ENCODE measurements at regions not wholly inside any gene's neighbourhood (a gene's known extent, or its start where the extent isn't known, plus 50 kb on each side); places are given as distances from the start of the nearest gene placed in this dataset.

GRCh38 chr21:23217597-23217996, 2219.4 kb downstream of the NCAM2 start:
- WGBS (ENCODE audit: insufficient coverage) = no CpG with 5 or more reads among the region's 1 CpG
- no peaks in the 10 kb centered on the region for H3K27me3 Mint-ChIP-seq (ENCODE audit: low read depth in 2 of 2)
- no peaks in the 10 kb centered on the region for H3K4me1 Mint-ChIP-seq
- DNase-seq = no peak
- Histone ChIP-seq H3K36me3 (ENCODE audit: control insufficient read depth, insufficient read depth, low read length) (no peaks in the 10 kb centered on the region), H3K4me1 (ENCODE audit: control insufficient read depth, insufficient read depth, low read length) (no peaks in the 10 kb centered on the region), H3K9me3 (ENCODE audit: control insufficient read depth, insufficient read depth, low read length) (peaks cover 7% of the 10 kb centered on the region), H3K27me3 (ENCODE audit: control insufficient read depth, insufficient read depth, low read length) (no peaks in the 10 kb centered on the region), H3K4me3 (ENCODE audit: low read length) (no peak overlapping the region), H3K27ac (ENCODE audit: low read length) (no peak overlapping the region)
- intact Hi-C loops (cut with micrococcal nuclease) = no loop called here
- H3K36me3 Mint-ChIP-seq = peaks cover 10% of the 10 kb centered on the region
- ATAC-seq = no peak
- H3K27ac Mint-ChIP-seq = no peak overlapping the region
- no peak for TF ChIP-seq CTCF (IDR thresholded peaks at IDR 0.05)
- H3K4me3 Mint-ChIP-seq = no peak overlapping the region
- peaks cover 6 to 11% of the 10 kb centered on the region in 2 donors for H3K9me3 Mint-ChIP-seq

GRCh38 chr21:23215261-23215660, 2217.1 kb downstream of the NCAM2 start:
- WGBS (ENCODE audit: insufficient coverage) = no CpG with 5 or more reads among the region's 1 CpG
- intact Hi-C loops (cut with micrococcal nuclease) = no loop called here
- H3K4me1 Mint-ChIP-seq = no peaks in the 10 kb centered on the region

More at GRCh38 chr21:23215261-23215660, 2217.1 kb downstream of the NCAM2 start:
- Mint-ChIP-seq H3K36me3 (peaks cover 10% of the 10 kb centered on the region), H3K4me3 (no peak overlapping the region), H3K27ac (no peak overlapping the region), H3K27me3 (ENCODE audit: low read depth in 2 of 2) (no peaks in the 10 kb centered on the region), H3K9me3 (peaks cover 8 to 18% of the 10 kb centered on the region in 2 donors)
- H3K9me3 ChIP-seq (ENCODE audit: control insufficient read depth, insufficient read depth, low read length) = peaks cover 10% of the 10 kb centered on the region
- H3K36me3 ChIP-seq (ENCODE audit: control insufficient read depth, insufficient read depth, low read length) = no peaks in the 10 kb centered on the region
- H3K27ac ChIP-seq (ENCODE audit: low read length) = no peak overlapping the region
- H3K4me3 ChIP-seq (ENCODE audit: low read length) = no peak overlapping the region
- no peak for TF ChIP-seq CTCF (IDR thresholded peaks at IDR 0.05)
- no peaks in the 10 kb centered on the region for H3K4me1 ChIP-seq (ENCODE audit: control insufficient read depth, insufficient read depth, low read length)
- no peaks in the 10 kb centered on the region for H3K27me3 ChIP-seq (ENCODE audit: control insufficient read depth, insufficient read depth, low read length)
- ATAC-seq = no peak
- no peak for DNase-seq

All from natural killer cell (primary cell).